Vagina (tissue), 2 donors: ENCODE measurements at regions not wholly inside any gene's neighbourhood (a gene's known extent, or its start where the extent isn't known, plus 50 kb on each side); places are given as distances from the start of the nearest gene placed in this dataset.
"Not testable (repeated sequence)": the region's sequence is repeated elsewhere in the genome, so short reads cannot be mapped to it uniquely, and the experiment has no call there.

ENCODE experiments used
- DNase-seq, 2 donors: peaks; one replicate each; pipeline ENCODE4 v3.0.0-alpha.2; 2017; ENCODE audit errors: extremely low spot score in 2 of 2
- H3K27ac ChIP-seq: fragments of 200-600 bp; sonication (generic); one replicate; pipeline ENCODE4 v1.5.1; 2019
- H3K27me3 ChIP-seq: fragments of 200-600 bp; sonication (generic); one replicate; pipeline ENCODE4 v1.5.1; 2019
- H3K36me3 ChIP-seq, 2 donors: fragments of 200-600 bp; sonication (generic); one replicate each; pipeline ENCODE4 v1.5.1; 2017 to 2019
- H3K4me1 ChIP-seq: fragments of 200-600 bp; sonication (generic); one replicate; pipeline ENCODE4 v1.5.1; 2019
- H3K4me3 ChIP-seq, 2 donors: fragments of 200-600 bp; sonication (generic); 1 replicate in 1 of 2; 2 replicates in 1 of 2; pipeline ENCODE4 v1.5.1; 2016 to 2019
- H3K9me3 ChIP-seq: fragments of 200-600 bp; sonication (generic); one replicate; pipeline ENCODE4 v1.5.1; 2019
- POLR2A ChIP-seq, 2 donors: fragments of 450-650 bp; IDR thresholded peaks; one replicate each; pipeline ENCODE4 v1.6.1; 2017; ENCODE audit warnings: antibody characterized with exemption in 2 of 2, mild to moderate bottlenecking in 2 of 2, moderate library complexity in 2 of 2
- POLR2AphosphoS5 ChIP-seq, 2 donors: sonication (generic); formaldehyde crosslinking; IDR thresholded peaks; one replicate each; pipeline ENCODE4 v1.9.0; 2017; ENCODE audit warnings: antibody characterized with exemption in 2 of 2, mild to moderate bottlenecking in 2 of 2, low read depth in 1 of 2; ENCODE audit not compliant: insufficient read depth in 1 of 2
- intact Hi-C: fragments of 100-400 bp; cut with DNase I; formaldehyde crosslinking; loops from one replicate; pipeline ENCODE4 v1.15.1; 2023
- TF ChIP-seq, protein P1 (sequence below), 3 experiments: fragments of 450-650 bp in 2 of 3; fragments of 200-600 bp in 1 of 3; sonication (generic) in 1 of 3; IDR thresholded peaks; one replicate each; pipeline ENCODE4 v1.5.1; 2017 to 2019; ENCODE audit warnings: antibody characterized with exemption in 3 of 3, mild to moderate bottlenecking in 2 of 3, moderate library complexity in 2 of 3

DNA sequence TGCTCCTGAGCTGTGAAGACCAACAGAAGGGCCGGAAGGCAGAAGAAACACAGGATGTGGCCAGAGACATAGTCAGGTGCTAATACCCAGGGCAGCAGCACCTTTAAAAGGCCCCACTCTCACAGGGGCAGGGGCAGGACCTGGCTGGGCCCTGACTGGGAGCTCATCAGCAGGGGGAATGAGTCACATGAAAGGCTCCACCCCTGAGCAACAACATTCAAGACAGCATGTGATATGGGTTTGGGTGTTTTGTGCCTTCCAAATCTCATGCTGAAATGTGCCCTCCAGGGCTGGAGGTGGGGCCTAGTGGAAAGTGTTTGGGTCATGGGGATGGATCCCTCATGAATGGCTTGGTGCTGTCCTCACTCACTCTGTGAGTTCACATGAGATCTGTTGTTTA is 181.7 kb downstream of the ERCC6L2 start:
- TF ChIP-seq POLR2AphosphoS5 (IDR thresholded peaks at IDR 0.05; ENCODE audit: insufficient read depth in 1 of 2, low read depth in 1 of 2) (no peak), POLR2A (IDR thresholded peaks at IDR 0.05) (no peak)
- TF ChIP-seq, protein P1, sequence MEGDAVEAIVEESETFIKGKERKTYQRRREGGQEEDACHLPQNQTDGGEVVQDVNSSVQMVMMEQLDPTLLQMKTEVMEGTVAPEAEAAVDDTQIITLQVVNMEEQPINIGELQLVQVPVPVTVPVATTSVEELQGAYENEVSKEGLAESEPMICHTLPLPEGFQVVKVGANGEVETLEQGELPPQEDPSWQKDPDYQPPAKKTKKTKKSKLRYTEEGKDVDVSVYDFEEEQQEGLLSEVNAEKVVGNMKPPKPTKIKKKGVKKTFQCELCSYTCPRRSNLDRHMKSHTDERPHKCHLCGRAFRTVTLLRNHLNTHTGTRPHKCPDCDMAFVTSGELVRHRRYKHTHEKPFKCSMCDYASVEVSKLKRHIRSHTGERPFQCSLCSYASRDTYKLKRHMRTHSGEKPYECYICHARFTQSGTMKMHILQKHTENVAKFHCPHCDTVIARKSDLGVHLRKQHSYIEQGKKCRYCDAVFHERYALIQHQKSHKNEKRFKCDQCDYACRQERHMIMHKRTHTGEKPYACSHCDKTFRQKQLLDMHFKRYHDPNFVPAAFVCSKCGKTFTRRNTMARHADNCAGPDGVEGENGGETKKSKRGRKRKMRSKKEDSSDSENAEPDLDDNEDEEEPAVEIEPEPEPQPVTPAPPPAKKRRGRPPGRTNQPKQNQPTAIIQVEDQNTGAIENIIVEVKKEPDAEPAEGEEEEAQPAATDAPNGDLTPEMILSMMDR (IDR thresholded peaks at IDR 0.05): no peak
- Histone ChIP-seq H3K27ac (no peak overlapping the region), H3K4me3 (no peak overlapping the region), H3K4me1 (peaks cover 8% of the 10 kb centered on the region), H3K27me3 (no peaks in the 10 kb centered on the region), H3K9me3 (no peaks in the 10 kb centered on the region), H3K36me3 (no peaks in the 10 kb centered on the region)
- DNase-seq: no peak
- intact Hi-C loops: no loop called here

DNA sequence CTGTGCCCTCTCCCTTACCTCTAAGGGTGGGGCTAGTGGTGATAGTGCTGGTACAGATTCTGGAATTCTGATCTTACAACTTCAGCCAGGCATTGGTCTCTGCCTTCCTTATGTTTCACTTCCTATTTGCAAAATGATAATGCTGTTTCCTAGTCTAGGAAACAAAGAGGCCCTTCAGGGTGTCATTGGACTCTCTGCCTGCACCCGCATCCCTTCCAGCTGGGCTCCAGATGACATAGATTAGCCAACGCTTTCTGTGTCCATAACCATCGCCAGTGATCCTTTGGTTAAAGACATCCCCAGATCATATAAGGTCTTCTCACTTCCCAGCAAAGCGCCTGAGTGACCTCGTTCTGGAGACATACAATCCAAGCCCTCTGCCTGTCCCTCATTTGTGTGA is 180.7 kb downstream of the ERCC6L2 start:
- DNase-seq: no peak
- Histone ChIP-seq H3K36me3 (no peaks in the 10 kb centered on the region), H3K27me3 (no peaks in the 10 kb centered on the region), H3K9me3 (no peaks in the 10 kb centered on the region), H3K27ac (no peak overlapping the region), H3K4me1 (no peaks in the 10 kb centered on the region), H3K4me3 (no peak overlapping the region)
- intact Hi-C loops: no loop called here
- no peak for TF ChIP-seq POLR2A (IDR thresholded peaks at IDR 0.05)
- TF ChIP-seq POLR2AphosphoS5 (IDR thresholded peaks at IDR 0.05; ENCODE audit: insufficient read depth in 1 of 2, low read depth in 1 of 2): no peak
- TF ChIP-seq, protein P1 (IDR thresholded peaks at IDR 0.05): no peak

DNA sequence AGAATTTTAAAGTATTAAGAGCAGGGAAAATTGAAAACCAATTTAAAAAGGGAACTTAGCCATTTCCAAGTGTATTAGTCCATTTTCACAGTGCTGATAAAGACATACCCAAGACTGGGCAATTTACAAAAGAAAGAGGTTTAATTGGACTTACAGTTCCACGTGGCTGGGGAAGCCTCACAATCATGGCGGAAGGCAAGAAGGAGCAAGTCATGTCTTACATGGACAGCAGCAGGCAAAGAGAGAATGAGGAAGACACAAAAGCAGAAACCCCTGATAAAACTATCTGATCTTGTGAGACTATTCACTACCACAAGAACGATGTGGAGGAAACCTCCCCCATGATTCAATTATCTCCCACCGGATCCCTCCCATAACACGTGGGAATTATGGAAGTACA is 178.8 kb downstream of the ERCC6L2 start:
- H3K36me3 ChIP-seq, H3K9me3 ChIP-seq, intact Hi-C loops, H3K4me1 ChIP-seq, DNase-seq, H3K4me3 ChIP-seq, H3K27me3 ChIP-seq, H3K27ac ChIP-seq: not testable (repeated sequence)

DNA sequence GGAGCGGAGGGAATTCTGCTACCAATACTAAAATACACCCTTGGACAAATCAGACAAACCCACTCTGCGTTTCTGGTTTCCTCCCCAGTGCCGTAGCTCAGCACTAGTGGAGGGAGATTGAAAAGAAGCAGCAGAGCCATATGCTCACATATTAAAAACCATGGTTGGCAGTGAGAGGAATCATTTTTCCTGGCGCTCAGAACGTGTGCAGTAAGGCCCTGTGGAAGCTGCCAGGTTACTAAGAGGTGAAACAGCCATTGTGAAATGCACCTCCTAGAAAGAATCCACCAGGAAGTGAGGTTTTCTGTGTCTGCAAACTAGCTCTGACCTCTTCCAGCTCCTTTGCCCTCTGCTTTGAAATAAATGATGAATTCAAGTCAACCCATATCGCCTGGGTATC is 177.2 kb downstream of the ERCC6L2 start:
- no peak for DNase-seq
- Histone ChIP-seq H3K27ac (no peak overlapping the region), H3K4me1 (peaks cover 19% of the 10 kb centered on the region), H3K36me3 (no peaks in the 10 kb centered on the region), H3K4me3 (no peak overlapping the region), H3K27me3 (no peaks in the 10 kb centered on the region), H3K9me3 (no peaks in the 10 kb centered on the region)
- TF ChIP-seq POLR2A (IDR thresholded peaks at IDR 0.05): no peak
- TF ChIP-seq, protein P1 (IDR thresholded peaks at IDR 0.05): no peak
- no peak for TF ChIP-seq POLR2AphosphoS5 (IDR thresholded peaks at IDR 0.05; ENCODE audit: insufficient read depth in 1 of 2, low read depth in 1 of 2)
- intact Hi-C loops: no loop called here

DNA sequence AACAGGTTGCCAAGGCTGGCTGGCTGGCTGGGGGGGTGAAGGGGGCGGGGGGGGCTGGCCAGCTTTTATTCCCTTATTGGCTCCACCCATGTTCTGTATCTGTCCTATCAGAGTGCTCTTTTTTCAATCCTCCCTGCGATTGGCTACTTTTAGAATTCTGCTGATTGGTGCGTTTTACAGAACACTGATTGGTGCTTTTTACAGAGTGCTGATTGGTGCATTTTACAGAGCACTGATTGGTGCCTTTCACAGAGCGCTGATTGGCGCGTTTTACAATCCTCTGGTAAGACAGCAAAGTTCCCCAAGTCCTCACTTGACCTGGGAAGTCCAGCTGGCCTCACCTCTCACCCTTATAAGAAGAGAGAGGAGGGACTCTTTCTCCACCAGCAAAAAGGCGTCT is 175.9 kb downstream of the ERCC6L2 start:
- Histone ChIP-seq H3K27ac (no peak overlapping the region), H3K4me3 (no peak overlapping the region), H3K4me1 (peaks cover 19% of the 10 kb centered on the region), H3K27me3 (no peaks in the 10 kb centered on the region), H3K9me3 (no peaks in the 10 kb centered on the region), H3K36me3 (no peaks in the 10 kb centered on the region)
- DNase-seq: no peak
- TF ChIP-seq POLR2AphosphoS5 (IDR thresholded peaks at IDR 0.05; ENCODE audit: insufficient read depth in 1 of 2, low read depth in 1 of 2): no peak
- TF ChIP-seq, protein P1 (IDR thresholded peaks at IDR 0.05): no peak
- TF ChIP-seq POLR2A (IDR thresholded peaks at IDR 0.05): no peak
- intact Hi-C loops: no loop called here

DNA sequence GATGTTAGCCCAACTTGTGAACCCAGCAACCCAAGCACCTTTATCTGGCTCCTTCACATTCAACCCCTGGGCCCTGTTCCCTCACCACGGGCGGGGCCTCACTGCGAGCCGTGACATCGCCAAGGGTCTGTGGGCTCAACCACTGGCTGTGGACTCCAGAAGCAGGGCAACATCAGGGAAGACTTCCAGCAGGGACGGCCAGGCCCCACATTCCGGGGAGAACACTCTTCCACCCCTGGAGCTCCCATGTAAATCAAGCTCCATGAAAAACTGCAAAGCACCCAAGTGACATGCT is 175.3 kb downstream of the ERCC6L2 start:
- Histone ChIP-seq H3K27ac (no peak overlapping the region), H3K9me3 (no peaks in the 10 kb centered on the region), H3K27me3 (no peaks in the 10 kb centered on the region), H3K4me1 (peaks cover 19% of the 10 kb centered on the region), H3K4me3 (no peak overlapping the region), H3K36me3 (no peaks in the 10 kb centered on the region)
- TF ChIP-seq, protein P1 (IDR thresholded peaks at IDR 0.05): no peak
- no peak for TF ChIP-seq POLR2A (IDR thresholded peaks at IDR 0.05)
- no peak for TF ChIP-seq POLR2AphosphoS5 (IDR thresholded peaks at IDR 0.05; ENCODE audit: insufficient read depth in 1 of 2, low read depth in 1 of 2)
- no peak for DNase-seq
- intact Hi-C loops: no loop called here
